HK-2 (cell line): ENCODE measurements at regions not wholly inside any gene's neighbourhood (a gene's known extent, or its start where the extent isn't known, plus 50 kb on each side); places are given as distances from the start of the nearest gene placed in this dataset.
"Not testable (repeated sequence)": the region's sequence is repeated elsewhere in the genome, so short reads cannot be mapped to it uniquely, and the experiment has no call there.

Source experiments
- DNase-seq: peaks from one replicate; pipeline ENCODE4 v3.0.0-alpha.2; 2018; ENCODE audit not compliant: unreplicated experiment

GRCh38 chr5:167378894-167379723 lies 912.3 kb upstream of the WWC1 start:
- no peak for DNase-seq

- no peak for DNase-seq
Measured at GRCh38 chr5:167381457-167381856, 910.0 kb upstream of the WWC1 start.

GRCh38 chr5:167389537-167389936 lies 901.9 kb upstream of the WWC1 start:
- DNase-seq = no peak

GRCh38 chr5:167391286-167391685 lies 900.2 kb upstream of the WWC1 start:
- DNase-seq = not testable (repeated sequence)

- DNase-seq = no peak
Measured at GRCh38 chr5:167392240-167392639, 899.2 kb upstream of the WWC1 start.

- DNase-seq = no peak
Measured at GRCh38 chr5:167393358-167393757, 898.1 kb upstream of the WWC1 start.

GRCh38 chr5:167402671-167403070 lies 888.8 kb upstream of the WWC1 start:
- no peak for DNase-seq

- no peak for DNase-seq
Measured at GRCh38 chr5:167406513-167406912, 884.9 kb upstream of the WWC1 start.

GRCh38 chr5:167412556-167412955 lies 878.9 kb upstream of the WWC1 start:
- no peak for DNase-seq

GRCh38 chr5:167413506-167413905 lies 877.9 kb upstream of the WWC1 start:
- no peak for DNase-seq

- no peak for DNase-seq
Measured at GRCh38 chr5:167414611-167415010, 876.8 kb upstream of the WWC1 start.

- no peak for DNase-seq
Measured at GRCh38 chr5:167415779-167416746, 875.4 kb upstream of the WWC1 start.

GRCh38 chr5:167417662-167418061 lies 873.8 kb upstream of the WWC1 start:
- DNase-seq = no peak

- no peak for DNase-seq
Measured at GRCh38 chr5:167425161-167425560, 866.3 kb upstream of the WWC1 start.

GRCh38 chr5:167426501-167426900 lies 864.9 kb upstream of the WWC1 start:
- no peak for DNase-seq

- DNase-seq = not testable (repeated sequence)
Measured at GRCh38 chr5:167427641-167428040, 863.8 kb upstream of the WWC1 start.

GRCh38 chr5:167440846-167441245 lies 850.6 kb upstream of the WWC1 start:
- DNase-seq = no peak

- DNase-seq = no peak
Measured at GRCh38 chr5:167442922-167443321, 848.5 kb upstream of the WWC1 start.

GRCh38 chr5:167447466-167448375 lies 843.7 kb upstream of the WWC1 start:
- no peak for DNase-seq

- no peak for DNase-seq
Measured at GRCh38 chr5:167448376-167448775, 843.1 kb upstream of the WWC1 start.

GRCh38 chr5:167451076-167451475 lies 840.4 kb upstream of the WWC1 start:
- no peak for DNase-seq

GRCh38 chr5:167452136-167452535 lies 839.3 kb upstream of the WWC1 start:
- DNase-seq = no peak
